ENCODE measurements at regions not wholly inside any gene's neighbourhood (a gene's known extent, or its start where the extent isn't known, plus 50 kb on each side); places are given as distances from the start of the nearest gene placed in this dataset.
"Not testable (repeated sequence)": the region's sequence is repeated elsewhere in the genome, so short reads cannot be mapped to it uniquely, and the experiment has no call there.

DNA sequence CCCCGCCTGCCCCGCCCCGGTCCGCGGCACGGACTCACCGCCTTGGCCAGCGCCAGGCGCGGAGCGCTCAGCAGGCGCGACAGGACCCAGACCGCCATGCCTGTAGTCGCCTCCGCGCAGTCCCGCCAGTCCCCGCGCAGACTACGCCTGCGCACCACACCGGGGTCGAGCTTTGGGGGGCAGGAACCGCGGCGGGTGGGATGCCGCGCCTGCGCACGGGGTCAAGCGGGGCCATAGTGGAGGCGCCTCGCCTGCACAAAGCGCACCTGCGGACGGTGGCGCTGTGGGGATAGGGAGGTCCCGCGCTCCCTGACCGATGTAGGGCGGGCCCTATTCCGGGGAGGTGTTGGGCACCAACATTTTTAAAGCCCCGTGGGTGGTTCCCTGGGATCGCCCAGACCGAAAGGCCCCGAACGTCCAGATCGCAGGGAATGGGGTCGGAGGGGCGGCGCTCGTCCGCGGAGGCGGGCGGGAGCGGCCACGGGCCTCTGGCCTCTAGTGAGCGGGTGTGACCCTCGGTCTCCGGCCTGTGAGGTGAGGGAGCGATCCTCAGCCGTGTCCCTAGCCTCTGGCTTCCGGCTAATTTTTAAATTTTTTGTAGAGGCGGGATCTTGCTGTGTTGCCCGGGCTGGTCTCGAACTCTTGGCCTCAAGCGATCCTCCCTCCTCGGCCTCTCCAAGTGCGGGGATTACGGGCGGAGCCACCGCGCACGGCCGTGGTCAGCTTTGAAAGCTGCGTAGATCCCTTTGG, 70.8 kb upstream of the LPCAT1 start:
- peak overlapping the region; percentile 87 for H2AFZ ChIP-seq (ENCODE audit: low read length)
- no peaks in the 10 kb centered on the region for H3K9me3 ChIP-seq (ENCODE audit: insufficient read depth, low read depth, low read length)
- H3K79me2 ChIP-seq (ENCODE audit: insufficient read depth, low read length): peaks cover 41% of the 10 kb centered on the region
- H3K4me2 ChIP-seq (ENCODE audit: low read depth, low read length, poor library complexity, severe bottlenecking): peak overlapping the region; percentile 61
- peak overlapping the region; percentile 92 for H3K4me3 ChIP-seq (ENCODE audit: low read length, poor library complexity, severe bottlenecking)
- H3K27me3 ChIP-seq (ENCODE audit: insufficient read depth, low read length, poor library complexity, severe bottlenecking): no peaks in the 10 kb centered on the region
- H3K36me3 ChIP-seq (ENCODE audit: insufficient read depth, low read length): no peaks in the 10 kb centered on the region; the same call in 1 of the 2 replicates
- no peaks in the 10 kb centered on the region for H3K9me2 ChIP-seq (replicated peaks; ENCODE audit: low read depth, low read length)
- H3F3A ChIP-seq (ENCODE audit: low read depth): no peaks in the 10 kb centered on the region
- peak overlapping the region; percentile 93 for H3K9ac ChIP-seq (ENCODE audit: low read depth, low read length, poor library complexity, severe bottlenecking)
- no peak for TF ChIP-seq EZH2phosphoT487 (IDR thresholded peaks at IDR 0.05; ENCODE audit: borderline replicate concordance)
- TF ChIP-seq, protein P1, sequence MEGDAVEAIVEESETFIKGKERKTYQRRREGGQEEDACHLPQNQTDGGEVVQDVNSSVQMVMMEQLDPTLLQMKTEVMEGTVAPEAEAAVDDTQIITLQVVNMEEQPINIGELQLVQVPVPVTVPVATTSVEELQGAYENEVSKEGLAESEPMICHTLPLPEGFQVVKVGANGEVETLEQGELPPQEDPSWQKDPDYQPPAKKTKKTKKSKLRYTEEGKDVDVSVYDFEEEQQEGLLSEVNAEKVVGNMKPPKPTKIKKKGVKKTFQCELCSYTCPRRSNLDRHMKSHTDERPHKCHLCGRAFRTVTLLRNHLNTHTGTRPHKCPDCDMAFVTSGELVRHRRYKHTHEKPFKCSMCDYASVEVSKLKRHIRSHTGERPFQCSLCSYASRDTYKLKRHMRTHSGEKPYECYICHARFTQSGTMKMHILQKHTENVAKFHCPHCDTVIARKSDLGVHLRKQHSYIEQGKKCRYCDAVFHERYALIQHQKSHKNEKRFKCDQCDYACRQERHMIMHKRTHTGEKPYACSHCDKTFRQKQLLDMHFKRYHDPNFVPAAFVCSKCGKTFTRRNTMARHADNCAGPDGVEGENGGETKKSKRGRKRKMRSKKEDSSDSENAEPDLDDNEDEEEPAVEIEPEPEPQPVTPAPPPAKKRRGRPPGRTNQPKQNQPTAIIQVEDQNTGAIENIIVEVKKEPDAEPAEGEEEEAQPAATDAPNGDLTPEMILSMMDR (conservative IDR thresholded peaks at IDR 0.05; ENCODE audit: low read length): peak; percentile 57
- H3K4me1 ChIP-seq (ENCODE audit: insufficient read depth, low read length, poor library complexity, severe bottlenecking): peaks cover 4% of the 10 kb centered on the region
- H4K20me1 ChIP-seq (ENCODE audit: insufficient read depth, low read length, poor library complexity, severe bottlenecking): no peaks in the 10 kb centered on the region

DNA sequence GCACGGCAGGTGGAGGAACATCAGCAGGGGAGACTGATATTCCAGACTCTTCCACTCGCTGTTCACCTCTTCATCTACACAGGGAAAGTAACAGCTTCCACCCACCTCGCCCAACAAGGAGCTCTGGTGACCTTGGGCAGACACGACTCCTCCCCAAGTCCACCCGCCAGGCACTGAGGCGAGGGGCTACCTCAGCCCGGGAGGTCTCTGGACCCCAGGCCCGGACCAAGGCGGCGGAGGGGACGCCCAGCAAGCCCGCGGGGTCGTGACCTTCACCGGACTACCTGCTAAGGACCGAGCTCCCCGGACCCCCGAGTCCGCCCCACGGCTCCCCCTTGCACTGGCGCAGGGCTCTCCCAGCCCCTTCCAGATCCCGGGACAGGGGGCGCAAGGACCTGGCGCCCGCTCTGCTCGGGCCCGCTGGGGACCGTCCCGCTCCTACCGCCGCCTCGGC, 70.2 kb upstream of the LPCAT1 start:
- H3K9me2 ChIP-seq (replicated peaks; ENCODE audit: low read depth, low read length): no peaks in the 10 kb centered on the region
- TF ChIP-seq, protein P1 (conservative IDR thresholded peaks at IDR 0.05; ENCODE audit: low read length): no peak
- TF ChIP-seq EZH2phosphoT487 (IDR thresholded peaks at IDR 0.05; ENCODE audit: borderline replicate concordance): no peak
- H3K36me3 ChIP-seq (ENCODE audit: insufficient read depth, low read length): peaks cover 4% of the 10 kb centered on the region; the same call in 1 of the 2 replicates
- H2AFZ ChIP-seq (ENCODE audit: low read length): peak overlapping the region; percentile 71; the same call in 1 of the 2 replicates
- no peaks in the 10 kb centered on the region for H3F3A ChIP-seq (ENCODE audit: low read depth)
- H3K4me1 ChIP-seq (ENCODE audit: insufficient read depth, low read length, poor library complexity, severe bottlenecking): peaks cover 4% of the 10 kb centered on the region
- H3K9me3 ChIP-seq (ENCODE audit: insufficient read depth, low read depth, low read length): no peaks in the 10 kb centered on the region
- H4K20me1 ChIP-seq (ENCODE audit: insufficient read depth, low read length, poor library complexity, severe bottlenecking): no peaks in the 10 kb centered on the region
- H3K9ac ChIP-seq (ENCODE audit: low read depth, low read length, poor library complexity, severe bottlenecking): peak overlapping the region; percentile 93
- H3K4me3 ChIP-seq (ENCODE audit: low read length, poor library complexity, severe bottlenecking): peak overlapping the region; percentile 92
- H3K27me3 ChIP-seq (ENCODE audit: insufficient read depth, low read length, poor library complexity, severe bottlenecking): no peaks in the 10 kb centered on the region
- peak overlapping the region; percentile 61 for H3K4me2 ChIP-seq (ENCODE audit: low read depth, low read length, poor library complexity, severe bottlenecking)
- peaks cover 47% of the 10 kb centered on the region for H3K79me2 ChIP-seq (ENCODE audit: insufficient read depth, low read length)

DNA sequence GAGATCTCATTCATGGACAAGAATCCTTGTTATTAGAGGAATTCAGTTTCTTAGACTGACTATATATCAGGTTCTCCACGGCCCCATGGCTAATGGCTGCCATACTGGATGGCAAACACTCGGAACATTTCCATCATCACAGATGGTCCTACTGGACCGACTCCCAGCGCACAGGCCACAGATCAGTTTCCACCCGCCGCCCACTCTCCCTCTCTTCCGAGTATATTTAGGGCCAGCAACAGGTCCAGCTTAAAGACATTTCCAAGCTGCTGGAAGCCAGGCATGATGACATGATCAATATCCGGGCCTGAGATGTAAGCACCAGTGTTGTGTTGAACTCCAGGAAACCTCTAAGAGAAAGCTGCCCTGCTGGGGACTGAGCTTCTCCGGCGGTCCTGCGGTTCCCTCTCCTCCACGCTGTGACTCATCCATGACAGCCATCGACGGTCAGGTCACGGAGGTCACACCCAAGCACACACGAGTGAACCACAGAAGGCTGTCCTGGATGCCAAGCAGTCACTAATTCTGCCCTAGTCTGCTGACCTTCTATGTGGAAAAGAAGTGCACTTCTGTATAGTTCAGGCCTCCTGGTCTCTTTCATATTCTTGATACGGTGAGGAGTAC, 64.4 kb upstream of the LPCAT1 start:
- H3K9ac ChIP-seq (ENCODE audit: low read depth, low read length, poor library complexity, severe bottlenecking); H2AFZ ChIP-seq (ENCODE audit: low read length); H3K9me3 ChIP-seq (ENCODE audit: insufficient read depth, low read depth, low read length); H3K9me2 ChIP-seq (replicated peaks; ENCODE audit: low read depth, low read length); H3F3A ChIP-seq (ENCODE audit: low read depth); H3K4me1 ChIP-seq (ENCODE audit: insufficient read depth, low read length, poor library complexity, severe bottlenecking); H3K4me3 ChIP-seq (ENCODE audit: low read length, poor library complexity, severe bottlenecking); H3K27me3 ChIP-seq (ENCODE audit: insufficient read depth, low read length, poor library complexity, severe bottlenecking); H4K20me1 ChIP-seq (ENCODE audit: insufficient read depth, low read length, poor library complexity, severe bottlenecking): not testable (repeated sequence)
- Histone ChIP-seq H3K4me2 (ENCODE audit: low read depth, low read length, poor library complexity, severe bottlenecking) (peak overlapping the region; percentile 7), H3K36me3 (ENCODE audit: insufficient read depth, low read length) (peaks cover 38% of the 10 kb centered on the region; the same call in 1 of the 2 replicates), H3K79me2 (ENCODE audit: insufficient read depth, low read length) (peaks cover 38% of the 10 kb centered on the region)

DNA sequence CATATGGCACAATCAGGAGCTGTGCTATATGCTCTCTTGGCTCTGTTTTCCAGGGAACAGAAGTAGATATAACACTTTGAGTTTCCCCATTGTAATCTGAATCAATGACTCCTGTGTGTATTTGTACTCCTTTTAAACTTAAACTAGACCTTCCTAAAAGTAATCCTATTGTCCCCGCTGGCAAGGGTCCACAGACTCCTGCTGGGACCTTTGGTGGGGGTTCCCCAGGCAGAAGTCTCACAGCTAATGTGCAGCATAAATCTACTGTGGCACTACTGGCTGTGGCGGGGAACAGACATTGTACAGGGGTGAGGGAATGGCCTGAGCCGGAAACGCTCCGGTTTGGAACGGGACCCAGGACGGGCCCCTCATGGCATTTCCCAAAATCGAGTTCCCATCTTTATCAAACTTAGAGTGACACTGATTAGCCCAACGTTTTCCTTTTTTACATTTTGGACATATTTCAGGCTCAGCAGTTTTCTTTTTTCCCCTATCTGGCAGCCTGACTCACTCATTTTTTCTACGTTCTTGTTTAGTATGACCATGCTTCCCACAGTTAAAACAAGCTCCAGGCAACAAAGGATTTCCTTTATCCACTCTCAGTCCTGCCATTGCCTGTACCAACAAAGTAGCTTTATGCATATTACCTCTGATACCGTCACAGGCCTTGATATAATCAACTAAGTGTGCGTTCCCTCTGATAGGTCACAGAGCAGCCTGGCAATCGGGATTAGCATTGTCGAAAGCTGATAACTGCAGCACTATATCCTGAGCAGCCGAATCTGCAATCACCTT, 59.5 kb upstream of the LPCAT1 start:
- H3K4me3 ChIP-seq (ENCODE audit: low read length, poor library complexity, severe bottlenecking); H3K79me2 ChIP-seq (ENCODE audit: insufficient read depth, low read length); H3K9me2 ChIP-seq (replicated peaks; ENCODE audit: low read depth, low read length); H2AFZ ChIP-seq (ENCODE audit: low read length); H3F3A ChIP-seq (ENCODE audit: low read depth); H3K9ac ChIP-seq (ENCODE audit: low read depth, low read length, poor library complexity, severe bottlenecking); H3K27me3 ChIP-seq (ENCODE audit: insufficient read depth, low read length, poor library complexity, severe bottlenecking); H3K4me2 ChIP-seq (ENCODE audit: low read depth, low read length, poor library complexity, severe bottlenecking); H4K20me1 ChIP-seq (ENCODE audit: insufficient read depth, low read length, poor library complexity, severe bottlenecking); H3K9me3 ChIP-seq (ENCODE audit: insufficient read depth, low read depth, low read length); H3K4me1 ChIP-seq (ENCODE audit: insufficient read depth, low read length, poor library complexity, severe bottlenecking): not testable (repeated sequence)
- H3K36me3 ChIP-seq (ENCODE audit: insufficient read depth, low read length): peaks cover 50% of the 10 kb centered on the region; the same call in 1 of the 2 replicates

DNA sequence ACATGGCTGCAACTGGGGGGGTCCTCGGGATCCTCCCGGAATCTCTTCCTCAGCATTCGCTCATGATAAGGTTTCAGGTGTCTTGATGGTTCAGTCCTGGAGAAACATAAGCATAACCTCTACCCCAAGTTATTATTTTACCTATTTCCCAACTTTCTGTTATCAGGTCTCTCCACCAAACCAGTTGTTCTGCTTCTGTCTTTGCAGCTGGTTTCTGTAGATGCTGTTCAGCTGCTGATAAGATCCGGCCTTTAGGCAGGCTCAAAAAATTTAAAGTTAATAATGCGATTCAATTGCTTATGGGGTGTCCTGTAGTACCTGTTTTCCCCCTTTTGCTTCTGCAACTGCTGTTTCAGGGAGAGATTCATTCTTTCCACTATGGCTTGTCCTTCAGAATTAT, 55.6 kb upstream of the LPCAT1 start:
- not testable (repeated sequence) for H3K9ac ChIP-seq (ENCODE audit: low read depth, low read length, poor library complexity, severe bottlenecking); H3F3A ChIP-seq (ENCODE audit: low read depth); H2AFZ ChIP-seq (ENCODE audit: low read length); H3K4me3 ChIP-seq (ENCODE audit: low read length, poor library complexity, severe bottlenecking); H3K4me2 ChIP-seq (ENCODE audit: low read depth, low read length, poor library complexity, severe bottlenecking); H3K9me3 ChIP-seq (ENCODE audit: insufficient read depth, low read depth, low read length); H3K27me3 ChIP-seq (ENCODE audit: insufficient read depth, low read length, poor library complexity, severe bottlenecking); H3K9me2 ChIP-seq (replicated peaks; ENCODE audit: low read depth, low read length); H3K79me2 ChIP-seq (ENCODE audit: insufficient read depth, low read length); H4K20me1 ChIP-seq (ENCODE audit: insufficient read depth, low read length, poor library complexity, severe bottlenecking)
- H3K4me1 ChIP-seq (ENCODE audit: insufficient read depth, low read length, poor library complexity, severe bottlenecking): peaks cover 28% of the 10 kb centered on the region
- H3K36me3 ChIP-seq (ENCODE audit: insufficient read depth, low read length): peaks cover 34% of the 10 kb centered on the region; the same call in 1 of the 2 replicates
